HG02973 (cell line): ENCODE measurements at regions not wholly inside any gene's neighbourhood (a gene's known extent, or its start where the extent isn't known, plus 50 kb on each side); places are given as distances from the start of the nearest gene placed in this dataset.
"Not testable (repeated sequence)": the region's sequence is repeated elsewhere in the genome, so short reads cannot be mapped to it uniquely, and the experiment has no call there.

ENCODE experiments used
- ATAC-seq: cut with Tn5 transposase; IDR thresholded peaks from one replicate; pipeline ENCODE4 v1.9.1; 2021; ENCODE audit warnings: moderate library complexity; ENCODE audit not compliant: unreplicated experiment

GRCh38 chr17:77509089-77509488 lies 368.3 kb downstream of the SEC14L1 start:
- ATAC-seq = no peak

DNA sequence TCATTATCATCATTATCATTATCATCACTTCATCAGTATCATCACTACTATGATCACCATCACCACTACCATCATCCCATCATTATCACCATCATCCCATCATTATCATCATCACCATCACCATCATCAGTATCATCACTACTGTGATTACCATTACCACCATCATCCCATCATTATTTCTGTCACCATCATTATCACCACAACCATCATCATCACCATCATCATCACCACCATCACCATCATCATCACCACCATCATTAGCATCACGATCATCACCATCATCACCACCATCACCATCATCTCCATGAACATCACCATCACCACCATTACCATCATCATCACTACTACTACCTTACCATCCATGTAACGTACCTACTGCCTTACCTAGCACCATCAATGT lies 368.8 kb downstream of the SEC14L1 start:
- no peak for ATAC-seq

DNA sequence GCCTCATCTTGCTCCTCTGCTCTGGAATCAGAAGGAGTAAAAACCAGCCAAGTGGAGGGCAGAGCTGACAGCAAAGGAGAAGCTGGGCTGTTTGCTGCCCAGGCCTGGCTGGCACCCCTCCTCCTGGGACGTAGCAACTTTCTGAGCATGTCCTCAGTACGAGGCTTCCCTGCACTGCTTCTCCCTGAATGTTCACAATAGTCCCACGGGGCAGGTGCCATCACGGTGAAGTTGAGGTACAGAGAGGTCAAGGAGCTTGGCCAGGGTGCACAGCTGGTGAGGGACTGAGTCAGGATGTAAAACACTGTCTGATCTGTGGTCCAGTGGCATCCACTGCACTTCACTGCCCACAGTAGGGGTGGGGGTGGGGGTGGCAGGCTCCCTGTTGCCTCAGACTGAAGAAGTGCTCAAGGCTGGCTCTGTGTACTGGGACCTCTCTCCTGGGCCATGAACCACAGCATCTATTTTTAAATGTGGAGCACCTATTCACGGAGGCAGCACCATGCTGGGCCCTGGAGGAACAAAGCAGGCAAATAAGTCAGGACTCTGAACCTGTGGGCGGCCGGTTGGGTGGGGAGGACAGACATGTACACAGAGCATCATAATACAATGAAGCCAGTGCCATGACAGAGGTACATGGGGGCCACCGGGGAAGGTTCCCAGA lies 369.5 kb downstream of the SEC14L1 start:
- ATAC-seq = no peak

GRCh38 chr17:77511514-77512061 lies 370.8 kb downstream of the SEC14L1 start:
- ATAC-seq = no peak

- no peak for ATAC-seq
Measured at GRCh38 chr17:77512062-77512946, 371.5 kb downstream of the SEC14L1 start.

DNA sequence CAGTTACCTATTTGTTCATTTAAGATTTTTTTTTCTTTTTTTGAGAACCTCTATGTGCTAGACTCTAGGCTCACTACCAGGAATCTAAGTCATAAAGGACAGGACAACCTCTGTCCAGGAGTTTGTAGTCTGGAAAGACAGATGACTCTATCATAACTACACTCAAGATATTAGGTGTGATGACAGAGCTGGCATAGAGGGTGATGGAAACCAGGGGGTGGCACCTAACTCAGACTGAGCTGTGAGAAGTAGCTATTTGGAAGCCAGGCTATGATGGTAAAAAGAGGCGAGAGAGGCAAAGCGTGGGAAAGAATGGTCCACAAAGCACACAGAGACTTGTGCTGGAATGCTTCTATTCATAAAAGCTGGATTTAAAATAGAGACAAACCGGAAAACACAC lies 372.3 kb downstream of the SEC14L1 start:
- no peak for ATAC-seq

DNA sequence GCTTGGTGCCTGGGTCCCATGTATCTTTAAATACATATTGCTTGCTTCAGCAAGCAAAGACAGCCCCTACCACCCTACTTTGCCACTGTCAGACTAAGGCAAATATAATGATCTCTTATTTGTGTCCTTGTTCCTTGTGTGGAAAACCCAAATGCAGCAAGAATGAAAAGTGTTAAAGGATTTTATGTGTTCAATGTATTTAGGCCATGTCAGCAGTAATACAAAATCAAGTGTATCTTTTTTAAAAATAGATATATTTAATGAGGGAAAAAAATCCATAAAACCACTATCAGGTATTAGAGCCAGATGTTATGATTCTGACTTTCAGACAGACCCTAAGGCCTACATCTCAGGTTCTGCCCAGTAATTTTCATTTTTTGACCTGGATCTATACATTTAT lies 374.5 kb downstream of the SEC14L1 start:
- no peak for ATAC-seq

DNA sequence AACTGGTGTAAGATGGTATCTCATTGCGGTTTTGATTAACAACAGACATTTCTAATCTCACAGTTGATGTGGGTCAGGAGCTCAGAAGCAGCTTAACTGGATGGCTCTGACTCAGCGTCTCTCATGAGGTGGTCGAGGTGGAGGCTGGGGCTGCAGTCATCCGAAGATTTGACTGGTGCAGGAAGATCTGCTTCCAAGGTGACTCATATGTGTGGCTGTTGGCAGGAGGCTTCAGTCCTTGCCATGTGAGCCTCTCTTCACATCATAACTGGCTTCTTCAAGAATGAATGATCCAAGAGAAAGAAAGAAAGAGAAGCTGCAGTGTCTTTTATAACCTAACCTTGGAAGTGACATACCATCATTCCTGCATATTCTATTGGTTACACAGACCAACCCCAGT lies 376.1 kb downstream of the SEC14L1 start:
- ATAC-seq = no peak

- no peak for ATAC-seq
Measured at GRCh38 chr17:77521076-77521475, 380.3 kb downstream of the SEC14L1 start.

GRCh38 chr17:77523540-77523939 lies 382.8 kb downstream of the SEC14L1 start:
- ATAC-seq = no peak

GRCh38 chr17:77526259-77526711 lies 385.5 kb downstream of the SEC14L1 start:
- ATAC-seq = no peak

DNA sequence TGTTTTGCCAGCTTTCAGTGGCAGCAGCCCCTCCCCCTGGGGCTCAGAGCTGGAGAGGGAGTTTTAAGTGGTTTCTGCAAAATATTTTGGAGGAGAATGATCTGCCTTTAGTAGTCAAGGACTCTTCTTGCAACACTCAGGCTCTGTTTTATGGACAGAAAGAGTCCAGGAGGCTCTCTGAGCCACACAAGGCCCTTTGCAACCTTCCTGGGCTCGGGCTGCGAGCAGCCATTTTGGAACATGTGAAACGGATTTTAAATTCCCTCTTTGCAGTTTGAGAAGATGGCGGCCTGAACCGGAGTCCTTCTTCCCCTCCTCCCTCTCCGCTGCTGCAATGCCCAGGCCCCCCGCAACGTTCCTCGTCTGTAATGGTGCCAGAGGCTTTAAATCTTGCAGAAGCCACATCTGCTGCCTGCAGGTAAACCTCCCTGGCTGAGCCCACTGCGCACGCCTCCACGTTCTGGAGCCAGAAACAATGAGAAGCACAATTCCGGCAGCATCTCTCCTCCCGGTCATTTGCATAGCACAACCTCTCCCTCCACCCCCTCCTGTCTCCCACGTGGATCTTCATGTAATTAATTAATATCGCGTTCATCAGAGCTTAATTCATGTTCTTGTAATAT lies 386.1 kb downstream of the SEC14L1 start:
- no peak for ATAC-seq

DNA sequence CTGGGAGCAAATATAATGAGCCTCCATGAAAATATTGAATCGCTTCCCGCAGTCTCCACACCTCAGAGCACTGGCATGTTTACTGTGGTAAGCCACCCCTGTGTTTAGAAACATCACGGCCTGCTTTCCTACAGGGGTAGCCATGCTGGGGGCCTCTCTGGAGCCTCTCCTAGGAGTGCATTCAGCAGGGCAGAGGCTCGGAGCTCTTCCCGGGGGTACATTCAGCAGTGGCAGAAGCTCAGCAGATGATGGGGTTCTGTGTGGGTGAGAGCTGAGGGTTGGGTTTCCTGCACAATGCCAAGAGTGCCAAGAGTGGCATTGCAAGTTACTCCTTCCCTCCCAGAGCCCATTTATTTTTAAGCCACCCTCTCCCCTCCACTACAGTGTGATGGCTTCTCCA lies 386.6 kb downstream of the SEC14L1 start:
- no peak for ATAC-seq

- ATAC-seq = no peak
Measured at GRCh38 chr17:77527836-77528505, 387.2 kb downstream of the SEC14L1 start.

- ATAC-seq = no peak
Measured at GRCh38 chr17:77528516-77529327, 388.0 kb downstream of the SEC14L1 start.

- ATAC-seq = no peak
Measured at GRCh38 chr17:77529328-77529650, 388.5 kb downstream of the SEC14L1 start.

DNA sequence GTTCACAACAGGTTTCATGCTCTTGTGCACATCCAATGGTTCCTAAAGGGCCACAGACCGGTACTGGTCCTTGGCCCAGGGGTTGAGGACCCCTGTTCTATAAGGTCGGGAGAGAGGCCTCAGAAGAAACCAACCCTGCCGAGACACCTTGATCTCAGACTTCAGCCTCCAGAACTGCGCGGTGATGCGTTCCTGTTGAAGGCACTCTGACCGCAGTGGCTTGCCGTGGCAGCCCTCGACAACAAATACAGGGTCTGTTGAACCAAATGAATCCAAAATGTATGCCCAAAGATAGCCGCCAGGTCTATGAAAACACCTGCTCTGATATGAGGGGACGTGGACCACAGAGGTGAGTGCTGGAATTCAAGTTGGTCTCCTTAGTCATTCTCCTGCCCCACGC lies 389.8 kb downstream of the SEC14L1 start:
- ATAC-seq = no peak

DNA sequence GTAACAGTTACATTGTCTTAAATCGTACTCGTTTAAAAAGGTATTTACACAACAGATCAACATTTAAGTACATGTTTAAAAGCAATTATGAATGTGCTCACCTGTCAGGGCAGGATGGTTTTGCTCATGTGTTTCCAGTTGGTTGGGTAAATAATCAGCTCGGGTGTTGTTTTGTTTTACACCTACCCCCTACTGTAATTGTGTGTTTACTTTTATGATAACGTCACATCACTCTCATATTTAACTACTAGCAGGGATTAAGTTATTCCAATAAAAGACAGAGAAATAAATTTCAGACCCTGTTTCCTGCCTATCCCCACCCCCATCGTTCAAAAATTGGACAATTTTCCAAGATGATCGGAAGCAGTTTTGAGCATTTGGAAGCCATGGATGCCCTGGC lies 390.2 kb downstream of the SEC14L1 start:
- ATAC-seq = no peak

- ATAC-seq = no peak
Measured at GRCh38 chr17:77531641-77532040, 390.9 kb downstream of the SEC14L1 start.

DNA sequence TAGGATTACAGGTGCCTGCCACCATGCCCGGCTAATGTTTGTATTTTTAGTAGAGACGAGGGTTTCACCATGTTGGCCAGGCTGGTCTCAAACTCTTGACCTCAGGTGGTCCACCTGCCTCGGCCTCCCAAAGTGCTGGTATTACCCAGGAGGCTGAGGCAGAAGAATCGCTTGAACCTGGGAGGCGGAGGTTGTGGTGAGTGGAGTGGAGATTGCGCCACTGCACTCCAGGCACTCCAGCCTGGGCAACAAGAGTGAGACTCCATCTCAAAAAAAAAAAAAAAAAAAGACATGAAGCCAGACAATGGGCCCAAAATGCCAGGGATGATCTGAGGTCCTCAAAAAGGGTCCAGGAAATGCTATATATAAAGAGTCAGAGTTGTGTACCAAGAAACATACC lies 392.9 kb downstream of the SEC14L1 start:
- ATAC-seq = not testable (repeated sequence)
